ENCODE measurements at regions not wholly inside any gene's neighbourhood (a gene's known extent, or its start where the extent isn't known, plus 50 kb on each side); places are given as distances from the start of the nearest gene placed in this dataset.

- no peak for TF ChIP-seq POLR2A (IDR thresholded peaks at IDR 0.05; ENCODE audit: low read length)
- no peak for TF ChIP-seq GATA1 (IDR thresholded peaks at IDR 0.05; ENCODE audit: low read depth, low read length)
These were observed 120.7 kb upstream of the PPARGC1A start for GRCh38 chr4:24010573-24010972.
